ENCODE measurements at regions not wholly inside any gene's neighbourhood (a gene's known extent, or its start where the extent isn't known, plus 50 kb on each side); places are given as distances from the start of the nearest gene placed in this dataset.

DNA sequence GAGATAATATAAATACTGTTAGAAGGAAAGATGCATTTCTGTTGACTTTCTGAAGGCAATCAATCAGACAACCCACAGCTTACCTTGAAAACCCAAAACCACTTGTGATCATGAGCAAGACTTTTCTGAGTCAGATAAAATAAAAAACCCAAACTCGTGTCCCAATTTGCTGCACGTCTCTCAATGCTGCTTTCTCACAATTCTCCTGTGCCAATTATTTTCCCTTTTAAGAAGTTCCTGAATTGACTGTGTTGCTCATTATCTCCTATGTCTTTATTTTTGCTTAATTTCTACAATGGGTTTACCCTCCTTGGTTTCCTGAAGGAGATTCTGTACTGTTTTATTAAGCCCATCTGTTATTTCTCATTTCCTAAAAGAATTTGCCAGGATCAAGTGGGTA, 1891.9 kb upstream of the PCDH10 start:
- CTCF ChIA-PET = no interaction called here
- POLR2A ChIA-PET = no interaction called here
- DNase-seq (ENCODE audit: low read depth) = no peak
- Histone ChIP-seq H3K36me3 (ENCODE audit: control insufficient read depth, insufficient read depth, low read length) (no peaks in the 10 kb centered on the region), H3K27me3 (ENCODE audit: control insufficient read depth, insufficient read depth, low read length) (no peaks in the 10 kb centered on the region), H3K4me3 (ENCODE audit: low read depth, low read length) (no peak overlapping the region)
- TF ChIP-seq, protein P1, sequence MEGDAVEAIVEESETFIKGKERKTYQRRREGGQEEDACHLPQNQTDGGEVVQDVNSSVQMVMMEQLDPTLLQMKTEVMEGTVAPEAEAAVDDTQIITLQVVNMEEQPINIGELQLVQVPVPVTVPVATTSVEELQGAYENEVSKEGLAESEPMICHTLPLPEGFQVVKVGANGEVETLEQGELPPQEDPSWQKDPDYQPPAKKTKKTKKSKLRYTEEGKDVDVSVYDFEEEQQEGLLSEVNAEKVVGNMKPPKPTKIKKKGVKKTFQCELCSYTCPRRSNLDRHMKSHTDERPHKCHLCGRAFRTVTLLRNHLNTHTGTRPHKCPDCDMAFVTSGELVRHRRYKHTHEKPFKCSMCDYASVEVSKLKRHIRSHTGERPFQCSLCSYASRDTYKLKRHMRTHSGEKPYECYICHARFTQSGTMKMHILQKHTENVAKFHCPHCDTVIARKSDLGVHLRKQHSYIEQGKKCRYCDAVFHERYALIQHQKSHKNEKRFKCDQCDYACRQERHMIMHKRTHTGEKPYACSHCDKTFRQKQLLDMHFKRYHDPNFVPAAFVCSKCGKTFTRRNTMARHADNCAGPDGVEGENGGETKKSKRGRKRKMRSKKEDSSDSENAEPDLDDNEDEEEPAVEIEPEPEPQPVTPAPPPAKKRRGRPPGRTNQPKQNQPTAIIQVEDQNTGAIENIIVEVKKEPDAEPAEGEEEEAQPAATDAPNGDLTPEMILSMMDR (IDR thresholded peaks at IDR 0.05; ENCODE audit: insufficient read depth, low read depth, low read length) = no peak

DNA sequence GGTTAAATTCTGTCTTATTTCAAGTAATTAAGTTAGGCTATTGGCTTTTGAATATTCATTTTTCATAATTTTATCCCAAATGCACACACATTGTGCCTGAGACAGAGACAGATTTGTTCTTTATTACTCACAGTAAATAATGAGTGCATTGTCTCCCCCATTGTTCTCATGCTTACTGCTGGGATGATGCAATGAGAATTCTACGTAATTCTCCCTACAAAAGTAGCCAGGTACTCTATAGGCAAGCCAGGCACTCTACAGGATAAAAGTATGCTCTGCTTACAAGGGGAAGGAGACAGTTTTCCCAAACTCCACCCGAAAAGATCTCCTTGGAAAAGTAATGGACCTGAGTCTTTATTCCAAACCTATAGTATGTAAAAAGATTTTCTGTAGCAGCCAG, 1890.7 kb upstream of the PCDH10 start:
- ChIA-PET CTCF (no interaction called here), POLR2A (no interaction called here)
- H3K27me3 ChIP-seq (ENCODE audit: control insufficient read depth, insufficient read depth, low read length) = no peaks in the 10 kb centered on the region
- H3K4me3 ChIP-seq (ENCODE audit: low read depth, low read length) = no peak overlapping the region
- no peak for DNase-seq (ENCODE audit: low read depth)
- TF ChIP-seq, protein P1 (IDR thresholded peaks at IDR 0.05; ENCODE audit: insufficient read depth, low read depth, low read length) = no peak
- no peaks in the 10 kb centered on the region for H3K36me3 ChIP-seq (ENCODE audit: control insufficient read depth, insufficient read depth, low read length)

DNA sequence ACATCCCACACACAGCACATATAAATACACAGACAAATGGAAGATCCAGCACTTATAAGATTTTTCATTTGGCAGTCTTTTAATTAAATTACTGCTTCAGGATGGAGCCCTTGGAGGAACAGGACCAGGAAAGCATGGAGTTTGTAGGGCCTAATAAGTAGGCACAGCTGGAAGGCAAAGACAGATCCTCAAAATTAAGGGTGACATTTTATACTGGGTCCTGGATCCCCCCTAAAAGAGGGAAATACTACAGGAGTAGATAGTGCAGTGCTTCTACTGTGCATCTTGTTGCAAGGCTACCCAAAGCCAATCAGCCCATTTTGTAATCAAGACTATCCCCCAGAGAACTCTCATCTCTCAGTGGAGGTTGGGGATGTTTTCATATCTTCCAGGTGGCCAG, 1860.7 kb upstream of the PCDH10 start:
- TF ChIP-seq, protein P1 (IDR thresholded peaks at IDR 0.05; ENCODE audit: insufficient read depth, low read depth, low read length) = no peak
- no peaks in the 10 kb centered on the region for H3K27me3 ChIP-seq (ENCODE audit: control insufficient read depth, insufficient read depth, low read length)
- H3K4me3 ChIP-seq (ENCODE audit: low read depth, low read length) = no peak overlapping the region
- no peak for DNase-seq (ENCODE audit: low read depth)
- ChIA-PET POLR2A (no interaction called here), CTCF (no interaction called here)
- H3K36me3 ChIP-seq (ENCODE audit: control insufficient read depth, insufficient read depth, low read length) = no peaks in the 10 kb centered on the region

DNA sequence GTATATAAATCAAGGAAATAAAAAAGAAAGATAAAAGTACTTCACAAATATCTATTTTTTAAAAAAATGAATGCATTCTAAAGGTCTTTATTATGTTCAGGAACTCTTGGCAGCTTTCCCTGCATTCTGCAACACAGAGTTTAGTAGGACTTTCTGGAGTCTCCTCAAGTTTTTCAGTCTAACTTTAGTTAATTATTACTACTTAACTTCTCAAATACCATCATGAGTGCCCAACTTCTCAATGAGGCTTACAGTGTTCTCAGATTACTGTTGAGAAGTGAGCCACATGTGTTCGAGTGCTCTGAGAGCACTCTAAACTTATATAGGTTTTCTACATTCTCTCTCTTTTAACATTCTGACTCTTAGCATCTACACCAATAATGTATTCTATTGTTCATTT, 1852.9 kb upstream of the PCDH10 start:
- ChIA-PET CTCF (no interaction called here), POLR2A (no interaction called here)
- Histone ChIP-seq H3K27me3 (ENCODE audit: control insufficient read depth, insufficient read depth, low read length) (no peaks in the 10 kb centered on the region), H3K36me3 (ENCODE audit: control insufficient read depth, insufficient read depth, low read length) (no peaks in the 10 kb centered on the region), H3K4me3 (ENCODE audit: low read depth, low read length) (no peak overlapping the region)
- DNase-seq (ENCODE audit: low read depth) = no peak
- TF ChIP-seq, protein P1 (IDR thresholded peaks at IDR 0.05; ENCODE audit: insufficient read depth, low read depth, low read length) = no peak

DNA sequence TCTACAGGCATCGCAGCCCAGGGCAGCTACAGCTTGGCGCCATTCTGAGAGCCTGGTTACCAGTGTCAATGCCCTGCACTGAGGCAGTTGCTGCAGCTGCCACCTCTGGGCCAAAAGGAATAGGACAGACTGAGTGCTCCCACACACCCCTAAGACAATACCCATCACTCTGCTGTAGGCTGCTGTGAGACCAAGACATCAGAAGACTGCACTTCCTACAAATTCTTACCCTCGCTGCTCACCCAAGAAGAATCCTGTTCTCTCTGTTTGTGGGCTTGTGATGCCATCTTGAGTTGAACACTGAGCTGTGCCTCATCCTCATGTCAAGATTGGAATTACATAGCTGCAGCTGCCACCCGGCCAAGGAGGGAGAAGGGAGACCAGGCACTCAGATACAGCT, 1847.0 kb upstream of the PCDH10 start:
- ChIA-PET CTCF (interaction anchor here (0.9 kb wide), 1 partner anchor 10 kb away, joined by 3 read pairs; no protein-coding TSS in a partner anchor), POLR2A (no interaction called here)
- H3K27me3 ChIP-seq (ENCODE audit: control insufficient read depth, insufficient read depth, low read length) = no peaks in the 10 kb centered on the region
- H3K4me3 ChIP-seq (ENCODE audit: low read depth, low read length) = no peak overlapping the region
- TF ChIP-seq, protein P1 (IDR thresholded peaks at IDR 0.05; ENCODE audit: insufficient read depth, low read depth, low read length) = no peak
- H3K36me3 ChIP-seq (ENCODE audit: control insufficient read depth, insufficient read depth, low read length) = no peaks in the 10 kb centered on the region
- no peak for DNase-seq (ENCODE audit: low read depth)
